GM21367 (cell line): ENCODE measurements at regions not wholly inside any gene's neighbourhood (a gene's known extent, or its start where the extent isn't known, plus 50 kb on each side); places are given as distances from the start of the nearest gene placed in this dataset.

Experiments used
- ATAC-seq: cut with Tn5 transposase; IDR thresholded peaks from one replicate; pipeline ENCODE4 v1.9.1; 2021; ENCODE audit not compliant: unreplicated experiment

GRCh38 chr22:49624421-49625177 is 203.1 kb downstream of the BRD1 start:
- no peak for ATAC-seq

DNA sequence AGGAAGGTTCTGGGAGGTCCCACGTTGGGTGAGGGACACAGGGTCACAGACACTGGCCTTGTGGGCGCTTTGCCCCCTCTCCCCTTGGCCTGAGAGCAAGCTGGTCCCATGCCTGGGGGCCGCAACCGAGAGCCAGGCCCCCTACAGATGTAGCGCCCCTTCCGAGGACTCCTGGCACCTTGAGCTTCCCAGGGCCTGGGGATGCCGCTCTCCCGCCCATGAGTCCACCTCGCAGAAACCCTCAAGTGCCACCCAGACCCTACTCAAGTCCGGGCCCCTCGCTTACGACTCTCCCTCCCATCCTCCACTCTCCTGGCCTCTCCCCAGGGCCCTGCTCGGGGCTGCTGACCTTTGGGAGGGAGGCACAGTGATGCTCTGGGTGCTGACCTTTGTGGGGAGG is 204.0 kb downstream of the BRD1 start:
- no peak for ATAC-seq

- ATAC-seq, result no peak
Observed at GRCh38 chr22:49623176-49623575, 204.5 kb downstream of the BRD1 start.

GRCh38 chr22:49622241-49623105 is 205.2 kb downstream of the BRD1 start:
- ATAC-seq, result no peak

DNA sequence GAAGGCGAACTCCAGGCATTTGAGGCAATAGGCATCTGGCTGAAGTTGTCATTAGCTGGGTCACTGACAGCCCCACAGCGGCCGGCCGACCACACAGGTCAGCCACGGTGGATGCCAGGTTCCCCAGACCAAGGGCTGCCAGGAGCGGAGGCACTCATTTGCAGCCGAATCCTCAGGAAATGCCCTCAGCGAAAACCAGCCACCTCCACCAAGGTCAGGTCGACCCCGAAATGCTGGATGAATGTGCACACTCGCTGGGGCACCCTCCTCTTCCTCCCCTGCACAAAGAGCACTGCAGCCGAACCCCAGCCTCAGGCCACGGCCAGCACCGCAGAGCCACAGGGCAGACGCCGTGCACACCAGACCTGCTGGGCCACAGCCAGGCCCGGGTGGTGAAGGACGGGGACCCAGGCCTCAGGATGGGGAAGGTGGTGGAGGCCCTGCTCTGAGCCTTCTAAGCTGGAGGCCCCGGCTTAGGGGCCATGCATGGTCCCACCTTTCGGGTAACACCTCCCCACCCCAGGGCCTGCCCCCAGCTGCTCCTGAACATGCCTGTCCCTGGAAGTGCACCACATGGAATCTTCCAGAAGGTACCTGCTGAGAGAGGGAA is 206.0 kb downstream of the BRD1 start:
- ATAC-seq, result no peak

GRCh38 chr22:49620666-49621065 is 207.0 kb downstream of the BRD1 start:
- ATAC-seq, result no peak

DNA sequence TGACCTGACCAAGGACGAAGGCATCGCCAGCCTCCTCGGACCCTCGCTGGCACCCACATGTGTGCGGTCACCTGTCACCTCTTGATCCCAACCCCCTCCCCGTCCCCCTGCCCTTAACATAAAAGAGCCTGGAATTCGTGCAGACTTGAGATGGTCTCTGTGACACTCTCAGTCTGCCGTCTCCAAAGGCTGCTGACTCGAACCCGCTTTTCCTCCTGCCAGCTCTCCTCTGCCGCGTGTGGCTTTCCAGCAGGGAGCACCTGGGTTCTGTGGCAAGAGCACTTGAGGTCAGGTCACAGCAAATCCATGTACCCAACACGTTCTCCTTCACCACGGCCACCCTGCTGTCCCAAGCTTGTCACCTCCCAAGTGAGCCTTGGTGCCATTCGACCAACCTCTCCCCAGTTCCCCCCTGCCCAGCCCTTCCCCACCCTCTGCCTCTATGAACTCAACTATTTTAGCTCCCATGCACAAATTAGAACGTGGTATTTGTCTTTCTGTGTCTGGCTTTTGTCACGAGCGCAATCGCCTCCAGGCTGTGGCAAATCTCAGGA is 207.6 kb downstream of the BRD1 start:
- no peak for ATAC-seq

DNA sequence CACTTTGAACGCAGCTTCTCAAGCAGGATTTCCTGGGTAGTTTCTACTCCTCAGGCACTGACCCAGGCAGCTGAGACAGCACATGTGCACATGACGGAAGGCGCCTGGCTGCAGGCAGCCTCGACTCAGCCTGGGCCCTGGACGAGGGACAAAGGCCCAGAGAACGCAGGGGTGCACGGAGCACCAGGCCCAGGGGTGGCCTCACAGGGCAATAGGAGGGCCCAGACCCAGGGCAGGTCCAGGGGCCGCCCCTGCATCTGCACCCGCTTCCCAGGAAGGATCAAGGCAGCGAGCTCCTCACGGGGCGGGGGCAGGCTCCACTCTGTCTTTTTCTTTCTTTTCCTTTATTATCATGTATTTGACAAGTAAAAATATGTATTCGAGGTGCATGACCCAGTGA is 208.4 kb downstream of the BRD1 start:
- no peak for ATAC-seq

DNA sequence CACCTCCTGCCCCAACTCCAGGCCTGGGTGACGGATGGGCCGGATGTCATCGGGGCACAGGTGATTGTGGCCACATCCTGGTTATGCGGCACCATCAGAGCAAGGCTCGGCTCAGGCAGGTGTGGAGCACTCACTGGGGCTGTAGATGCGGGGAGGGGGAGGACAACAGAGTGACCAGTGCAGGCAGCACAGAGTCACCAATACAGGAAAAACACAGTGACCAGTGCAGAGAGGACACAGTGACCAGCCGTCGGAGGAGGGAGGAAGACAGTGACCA is 209.1 kb downstream of the BRD1 start:
- ATAC-seq, result no peak

GRCh38 chr22:49617866-49618676 is 209.6 kb downstream of the BRD1 start:
- no peak for ATAC-seq

GRCh38 chr22:49617264-49617663 is 210.4 kb downstream of the BRD1 start:
- ATAC-seq, result no peak

- no peak for ATAC-seq
Observed at GRCh38 chr22:49616356-49617231, 211.1 kb downstream of the BRD1 start.

- ATAC-seq, result no peak
Observed at GRCh38 chr22:49614966-49615965, 212.4 kb downstream of the BRD1 start.

DNA sequence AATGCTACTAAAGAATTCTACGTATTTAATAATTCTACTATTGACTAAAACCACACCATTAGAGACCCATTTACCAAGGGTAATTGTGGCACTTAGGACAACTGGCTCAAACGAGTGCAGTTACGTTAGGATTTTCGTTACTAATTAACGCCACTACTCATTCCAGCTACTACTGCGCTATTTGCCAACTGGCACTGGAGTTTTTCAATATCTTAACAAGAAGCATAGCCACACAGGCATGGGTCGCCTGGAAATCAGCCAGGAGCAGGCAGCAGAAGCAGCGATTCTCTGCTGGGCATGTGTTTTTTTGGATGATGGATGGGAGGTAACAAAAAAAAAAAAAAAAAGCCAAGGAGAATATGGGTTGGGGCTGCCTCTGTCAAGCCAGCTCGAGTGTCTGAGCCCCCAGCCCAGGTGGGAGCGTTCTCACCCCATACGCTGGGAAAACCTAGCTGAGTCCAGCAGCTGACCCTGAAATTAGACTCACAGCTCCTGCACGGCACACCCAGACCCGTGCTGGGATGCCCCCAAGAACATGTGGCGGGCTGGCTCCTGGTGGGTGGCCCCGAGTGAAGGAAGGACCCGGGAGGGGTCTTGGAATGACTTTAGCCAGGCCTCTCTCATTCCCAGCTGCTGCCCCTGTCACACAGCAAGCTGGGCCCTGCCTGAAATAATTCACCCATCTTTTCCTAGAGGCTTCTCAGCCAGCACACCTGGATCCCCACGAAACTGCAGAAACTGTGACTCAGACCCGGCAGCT is 214.0 kb downstream of the BRD1 start:
- ATAC-seq, result no peak

DNA sequence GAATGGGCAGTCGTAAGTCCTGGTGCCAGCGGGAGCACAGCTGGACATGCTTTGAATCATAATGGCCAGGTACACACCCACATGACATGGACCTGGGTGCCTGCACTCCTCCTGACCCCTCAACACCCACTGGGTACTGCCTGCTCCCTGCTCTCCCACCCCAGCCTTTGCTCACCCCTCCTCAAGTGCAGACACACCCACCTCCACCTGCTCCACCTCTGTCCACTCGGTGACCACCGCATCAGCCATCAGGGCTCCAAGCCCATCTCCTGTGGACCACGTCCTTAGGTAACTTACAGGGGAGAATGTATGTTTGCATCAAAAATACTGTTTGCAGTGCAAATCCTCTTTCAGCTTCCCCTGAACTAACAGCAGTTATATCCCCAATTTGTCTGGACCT is 214.6 kb downstream of the BRD1 start:
- no peak for ATAC-seq

DNA sequence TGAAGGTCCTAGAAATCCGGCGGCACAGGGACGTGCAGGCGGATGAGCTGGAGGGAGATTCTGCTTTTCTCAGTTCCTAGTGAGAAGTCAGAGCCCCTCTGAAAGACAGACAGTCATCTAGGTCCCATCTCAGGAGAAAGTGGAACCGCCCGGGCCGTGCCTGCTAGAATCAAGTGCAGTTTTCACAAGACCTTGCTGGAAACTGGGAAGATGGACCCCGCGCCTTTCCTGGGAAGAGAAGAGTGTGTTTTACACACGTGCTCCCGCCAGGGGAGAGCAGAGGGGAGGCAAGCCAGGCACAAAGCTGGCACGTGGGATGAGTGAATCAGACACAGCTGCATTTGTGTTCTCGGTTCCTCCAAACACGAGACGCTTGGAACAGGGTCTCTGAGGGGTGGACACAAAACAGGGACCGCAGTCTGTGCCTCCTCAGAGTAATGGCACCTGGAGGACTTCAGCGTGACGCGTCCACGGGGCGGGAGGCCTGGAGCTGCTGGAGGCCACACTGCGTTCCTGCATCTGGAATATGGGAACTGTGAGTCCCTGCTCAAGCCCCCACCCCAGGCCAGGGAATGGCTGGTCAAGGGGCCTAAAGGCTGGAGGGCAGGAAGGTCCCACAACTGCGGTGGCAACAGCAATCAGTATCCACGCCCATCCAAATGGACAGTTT is 218.3 kb downstream of the BRD1 start:
- ATAC-seq, result no peak

GRCh38 chr22:49608660-49609059 is 219.0 kb downstream of the BRD1 start:
- no peak for ATAC-seq

DNA sequence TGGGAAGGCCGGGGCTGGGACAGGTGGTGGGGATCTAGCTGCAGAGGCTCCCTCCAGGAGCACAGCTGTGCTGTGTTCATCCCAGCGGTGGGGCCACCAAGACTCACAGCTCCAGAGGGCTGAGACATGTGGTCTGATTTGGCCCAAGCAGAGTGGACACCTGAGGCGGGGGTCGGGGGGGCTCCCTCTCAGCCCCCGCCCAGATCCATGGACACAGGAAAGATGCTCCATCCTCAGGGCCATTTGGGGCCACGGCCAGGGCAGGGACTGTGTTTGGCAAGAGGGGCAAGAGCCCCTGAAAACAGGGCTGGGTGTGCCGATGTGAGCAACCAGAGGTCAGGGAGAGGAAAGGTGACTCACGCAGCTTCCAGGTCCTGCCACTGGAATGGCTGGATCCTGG is 219.4 kb downstream of the BRD1 start:
- no peak for ATAC-seq
